Progenitor cell of endocrine pancreas (in vitro differentiated cells): ENCODE measurements at regions not wholly inside any gene's neighbourhood (a gene's known extent, or its start where the extent isn't known, plus 50 kb on each side); places are given as distances from the start of the nearest gene placed in this dataset.

ENCODE experiments used
- DNase-seq: peaks from one replicate; pipeline ENCODE4 v3.0.0; 2021; ENCODE audit warnings: low spot score; ENCODE audit not compliant: unreplicated experiment
- H3K27ac Mint-ChIP-seq: 2 replicates; pipeline ENCODE4 v1.8.0; 2021; ENCODE audit warnings: mild to moderate bottlenecking, moderate library complexity, mixed read lengths
- H3K27me3 Mint-ChIP-seq: 2 replicates; pipeline ENCODE4 v1.8.0; 2021; ENCODE audit warnings: mixed read lengths
- H3K36me3 Mint-ChIP-seq: 2 replicates; pipeline ENCODE4 v1.8.0; 2022; ENCODE audit warnings: mixed read lengths; ENCODE audit not compliant: insufficient read depth
- H3K4me1 Mint-ChIP-seq: 2 replicates; pipeline ENCODE4 v1.8.0; 2021; ENCODE audit warnings: low read depth, mixed read lengths
- H3K4me3 Mint-ChIP-seq: 2 replicates; pipeline ENCODE4 v1.8.0; 2021; ENCODE audit warnings: low read depth, mild to moderate bottlenecking, moderate library complexity, mixed read lengths
- H3K9me3 Mint-ChIP-seq: 2 replicates; pipeline ENCODE4 v1.8.0; 2021; ENCODE audit warnings: low read depth, mixed read lengths
- TF ChIP-seq, protein P1 (sequence below): fragments of 200-600 bp; sonication (generic); IDR thresholded peaks from one replicate; pipeline ENCODE4 v1.5.0; 2021; ENCODE audit warnings: antibody characterized with exemption, mild to moderate bottlenecking; ENCODE audit not compliant: unreplicated experiment

DNA sequence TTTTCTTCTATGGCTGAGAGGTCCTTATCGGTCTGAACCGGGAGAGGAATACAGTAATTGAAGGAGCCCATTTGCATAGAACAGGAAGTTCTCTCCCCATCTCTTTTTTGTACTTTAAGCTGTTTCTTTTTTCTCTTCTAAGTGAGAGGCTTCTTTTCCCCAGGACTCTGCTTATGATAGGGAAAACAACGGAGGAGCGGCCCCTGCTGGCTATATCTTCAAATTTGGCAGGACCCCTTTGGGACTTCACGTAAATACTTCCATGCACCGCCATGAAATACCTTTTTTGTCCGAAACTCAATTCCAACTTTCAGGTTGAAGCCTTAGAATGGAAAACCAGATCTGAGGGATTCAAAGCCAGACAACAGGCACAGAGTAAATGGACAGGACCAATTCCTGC lies 1153.0 kb upstream of the INTU start:
- TF ChIP-seq, protein P1, sequence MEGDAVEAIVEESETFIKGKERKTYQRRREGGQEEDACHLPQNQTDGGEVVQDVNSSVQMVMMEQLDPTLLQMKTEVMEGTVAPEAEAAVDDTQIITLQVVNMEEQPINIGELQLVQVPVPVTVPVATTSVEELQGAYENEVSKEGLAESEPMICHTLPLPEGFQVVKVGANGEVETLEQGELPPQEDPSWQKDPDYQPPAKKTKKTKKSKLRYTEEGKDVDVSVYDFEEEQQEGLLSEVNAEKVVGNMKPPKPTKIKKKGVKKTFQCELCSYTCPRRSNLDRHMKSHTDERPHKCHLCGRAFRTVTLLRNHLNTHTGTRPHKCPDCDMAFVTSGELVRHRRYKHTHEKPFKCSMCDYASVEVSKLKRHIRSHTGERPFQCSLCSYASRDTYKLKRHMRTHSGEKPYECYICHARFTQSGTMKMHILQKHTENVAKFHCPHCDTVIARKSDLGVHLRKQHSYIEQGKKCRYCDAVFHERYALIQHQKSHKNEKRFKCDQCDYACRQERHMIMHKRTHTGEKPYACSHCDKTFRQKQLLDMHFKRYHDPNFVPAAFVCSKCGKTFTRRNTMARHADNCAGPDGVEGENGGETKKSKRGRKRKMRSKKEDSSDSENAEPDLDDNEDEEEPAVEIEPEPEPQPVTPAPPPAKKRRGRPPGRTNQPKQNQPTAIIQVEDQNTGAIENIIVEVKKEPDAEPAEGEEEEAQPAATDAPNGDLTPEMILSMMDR: no peak
- no peak for DNase-seq
- peaks cover 5% of the 10 kb centered on the region for H3K9me3 Mint-ChIP-seq
- no peaks in the 10 kb centered on the region for H3K27me3 Mint-ChIP-seq
- H3K27ac Mint-ChIP-seq: no peak overlapping the region
- H3K4me3 Mint-ChIP-seq: no peak overlapping the region
- H3K36me3 Mint-ChIP-seq: no peaks in the 10 kb centered on the region
- H3K4me1 Mint-ChIP-seq: no peaks in the 10 kb centered on the region

DNA sequence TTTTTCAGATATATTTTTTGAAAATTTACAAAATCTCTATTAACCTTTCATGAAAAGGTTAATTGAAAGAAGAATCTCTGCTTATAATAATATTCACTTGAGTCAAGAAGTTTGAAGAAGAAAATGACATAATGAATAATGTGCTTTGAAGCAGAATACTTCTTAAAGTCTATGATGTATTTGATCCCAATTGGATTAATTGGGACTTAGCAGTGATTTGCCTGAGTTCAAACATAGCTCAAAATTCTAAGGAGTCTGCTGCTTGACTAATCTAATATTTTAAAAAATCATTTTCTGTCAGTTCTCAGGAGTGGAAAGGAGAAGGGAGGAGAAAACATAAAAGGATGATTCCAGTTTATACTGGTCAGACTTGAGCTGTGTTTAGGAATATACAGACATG lies 1150.4 kb upstream of the INTU start:
- no peak overlapping the region for H3K4me3 Mint-ChIP-seq

DNA sequence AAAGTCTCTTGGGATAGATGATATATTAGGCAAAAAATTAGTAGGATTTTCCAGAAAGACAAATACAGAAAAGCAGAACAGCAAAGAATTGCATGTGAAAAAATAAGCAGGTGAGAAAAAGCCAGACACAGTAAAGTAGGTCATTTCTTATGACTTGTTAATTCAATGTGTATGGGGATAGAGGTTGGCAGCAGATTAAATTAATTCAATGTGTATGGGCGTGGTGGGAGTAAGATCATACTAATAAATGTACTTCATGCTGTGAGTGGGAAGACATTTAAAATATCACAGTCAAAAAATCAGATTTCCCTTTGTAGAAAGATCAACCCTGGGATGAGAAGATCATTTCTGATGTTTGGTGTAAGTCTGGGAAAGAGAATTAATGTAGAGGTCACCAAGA lies 1146.4 kb upstream of the INTU start:
- H3K9me3 Mint-ChIP-seq: peaks cover 4% of the 10 kb centered on the region
- H3K27me3 Mint-ChIP-seq: peaks cover 4% of the 10 kb centered on the region
- no peaks in the 10 kb centered on the region for H3K36me3 Mint-ChIP-seq
- no peak overlapping the region for H3K4me3 Mint-ChIP-seq
- peaks cover 3% of the 10 kb centered on the region for H3K4me1 Mint-ChIP-seq
- H3K27ac Mint-ChIP-seq: no peak overlapping the region
- TF ChIP-seq, protein P1: no peak
- no peak for DNase-seq

More for the DNA sequence above, 1150.4 kb upstream of the INTU start:
- no peak for DNase-seq
- TF ChIP-seq, protein P1: no peak
- no peaks in the 10 kb centered on the region for H3K4me1 Mint-ChIP-seq
- H3K36me3 Mint-ChIP-seq: no peaks in the 10 kb centered on the region
- no peak overlapping the region for H3K27ac Mint-ChIP-seq
- peaks cover 4% of the 10 kb centered on the region for H3K27me3 Mint-ChIP-seq
- H3K9me3 Mint-ChIP-seq: no peaks in the 10 kb centered on the region

DNA sequence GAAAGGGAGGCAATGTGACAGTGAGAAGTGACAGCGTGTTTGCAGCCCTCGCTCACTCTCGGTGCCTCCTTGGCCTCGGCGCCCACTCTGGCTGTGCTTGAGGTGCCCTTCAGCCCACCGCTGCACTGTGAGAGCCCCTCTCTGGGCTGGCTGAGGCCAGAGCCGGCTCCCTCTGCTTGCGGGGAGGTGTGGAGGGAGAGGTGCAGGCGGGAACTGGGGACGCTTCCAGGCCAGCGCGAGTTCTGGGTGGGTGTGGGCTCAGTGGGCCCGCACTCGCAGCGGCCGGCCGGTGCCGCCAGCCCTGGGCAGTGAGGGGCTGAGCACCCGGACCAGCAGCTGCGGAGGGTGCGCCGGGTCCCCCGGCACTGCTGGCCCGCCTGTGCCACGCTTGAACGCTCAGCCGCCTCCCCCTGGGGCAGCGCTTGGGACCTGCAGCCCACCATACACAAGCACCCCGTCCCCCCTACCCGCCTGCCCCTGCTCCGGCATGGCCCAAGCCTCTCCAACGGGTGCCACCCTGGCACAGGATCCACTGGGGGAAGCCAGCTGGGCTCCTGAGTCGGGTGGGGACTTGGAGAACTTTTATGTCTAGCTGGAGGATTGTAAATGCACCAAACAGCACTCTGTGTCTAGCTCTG lies 1142.8 kb upstream of the INTU start:
- peaks cover 4% of the 10 kb centered on the region for H3K27me3 Mint-ChIP-seq
- DNase-seq: no peak
- H3K9me3 Mint-ChIP-seq: peaks cover 4% of the 10 kb centered on the region
- H3K27ac Mint-ChIP-seq: no peak overlapping the region
- TF ChIP-seq, protein P1: no peak
- peaks cover 7% of the 10 kb centered on the region for H3K4me1 Mint-ChIP-seq
- H3K4me3 Mint-ChIP-seq: no peak overlapping the region
- H3K36me3 Mint-ChIP-seq: no peaks in the 10 kb centered on the region

DNA sequence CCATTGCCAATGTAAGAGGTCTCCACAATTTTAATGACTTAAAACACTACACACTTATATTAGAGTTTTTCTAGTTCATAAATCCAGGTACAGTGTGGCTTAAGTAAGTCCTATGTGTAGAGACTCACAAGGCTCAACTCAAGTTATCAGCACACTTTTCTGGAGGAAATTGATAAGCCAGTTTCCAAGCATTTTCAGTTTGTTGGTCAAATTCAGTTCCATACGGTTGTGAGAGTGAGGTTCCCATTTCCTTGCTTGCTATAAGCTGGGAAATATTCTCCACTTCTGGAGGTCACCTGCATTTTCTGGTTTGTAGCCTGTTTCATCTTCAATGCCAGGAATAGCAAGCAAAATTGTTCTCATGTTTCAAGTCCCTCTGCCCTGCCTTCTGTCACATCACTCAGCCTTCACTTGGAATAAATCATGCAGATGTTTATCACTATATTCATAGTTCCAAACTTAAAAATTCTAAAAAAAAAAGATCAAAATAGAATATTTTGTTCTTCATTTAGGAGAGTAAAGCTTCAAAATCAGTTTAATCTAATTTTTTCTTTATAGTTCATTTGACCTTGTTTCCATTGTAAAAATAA lies 1137.5 kb upstream of the INTU start:
- DNase-seq: no peak
- no peak overlapping the region for H3K27ac Mint-ChIP-seq
- no peaks in the 10 kb centered on the region for H3K36me3 Mint-ChIP-seq
- TF ChIP-seq, protein P1: no peak
- peaks cover 4% of the 10 kb centered on the region for H3K4me1 Mint-ChIP-seq
- H3K9me3 Mint-ChIP-seq: peaks cover 4% of the 10 kb centered on the region
- H3K27me3 Mint-ChIP-seq: no peaks in the 10 kb centered on the region
- H3K4me3 Mint-ChIP-seq: no peak overlapping the region
